GM19043 (cell line): ENCODE measurements at regions not wholly inside any gene's neighbourhood (a gene's known extent, or its start where the extent isn't known, plus 50 kb on each side); places are given as distances from the start of the nearest gene placed in this dataset.

Source experiments
- ATAC-seq: cut with Tn5 transposase; IDR thresholded peaks from one replicate; pipeline ENCODE4 v1.9.1; 2021; ENCODE audit warnings: low read depth; ENCODE audit not compliant: unreplicated experiment

DNA sequence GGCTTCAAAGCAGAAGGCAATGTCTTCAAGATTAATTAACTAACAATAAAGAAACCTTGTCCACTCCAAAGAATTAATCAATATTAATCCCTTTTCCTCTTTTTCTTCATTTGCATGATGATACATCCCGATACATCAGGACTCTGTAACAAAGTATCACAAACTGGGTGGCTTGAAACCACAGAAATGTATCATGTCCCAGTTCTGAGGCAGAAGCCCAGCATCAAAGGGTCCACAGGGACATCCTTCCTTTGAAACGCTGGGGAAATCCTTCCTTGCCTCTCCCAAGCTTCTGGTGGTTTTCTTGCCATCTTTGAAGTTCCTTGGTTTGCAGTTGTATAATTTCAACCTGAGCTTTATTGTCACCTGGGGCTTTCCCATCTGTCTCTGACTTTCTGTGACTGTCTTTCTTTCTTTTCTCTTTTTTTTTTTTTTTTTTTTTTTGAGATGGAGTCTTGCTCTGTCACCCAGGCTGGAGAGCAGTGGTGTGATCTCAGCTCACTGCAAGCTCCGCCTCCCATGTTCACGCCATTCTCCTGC is 210.2 kb upstream of the ADARB2 start:
- no peak for ATAC-seq

DNA sequence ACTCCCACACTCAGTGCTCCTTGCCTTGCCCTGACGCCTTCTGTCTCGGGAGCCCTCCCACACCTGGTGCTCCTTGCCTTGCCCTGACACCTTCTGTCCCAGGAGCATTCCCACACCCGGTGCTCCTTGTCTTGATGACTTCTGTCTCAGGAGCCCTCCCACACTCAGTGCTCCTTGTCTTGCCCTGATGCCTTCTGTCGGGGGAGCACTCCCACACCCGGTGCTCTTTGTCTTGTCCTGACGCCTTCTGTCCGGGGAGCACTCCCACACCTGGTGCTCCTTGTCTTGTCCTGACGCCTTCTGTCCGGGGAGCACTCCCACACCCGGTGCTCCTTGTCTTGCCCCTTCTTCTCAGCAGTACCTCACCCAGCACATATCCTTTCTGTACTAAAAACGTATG is 207.2 kb upstream of the ADARB2 start:
- ATAC-seq, result no peak

DNA sequence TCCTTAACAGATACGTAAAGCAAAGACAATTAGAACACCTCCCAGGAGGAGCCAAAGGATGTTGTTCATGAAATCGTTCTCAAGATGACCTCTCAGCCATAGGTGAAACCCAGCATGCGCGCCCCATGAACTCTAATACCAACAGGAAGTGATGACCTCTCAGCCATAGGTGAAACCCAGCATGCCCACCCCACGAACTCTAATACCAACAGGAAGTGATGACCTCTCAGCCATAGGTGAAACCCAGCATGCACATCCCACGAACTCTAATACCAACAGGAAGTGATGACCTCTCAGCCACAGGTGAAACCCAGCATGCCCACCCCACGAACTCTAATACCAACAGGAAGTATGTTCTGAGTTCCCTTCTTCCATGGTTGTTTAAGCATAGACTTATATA is 205.2 kb upstream of the ADARB2 start:
- no peak for ATAC-seq

DNA sequence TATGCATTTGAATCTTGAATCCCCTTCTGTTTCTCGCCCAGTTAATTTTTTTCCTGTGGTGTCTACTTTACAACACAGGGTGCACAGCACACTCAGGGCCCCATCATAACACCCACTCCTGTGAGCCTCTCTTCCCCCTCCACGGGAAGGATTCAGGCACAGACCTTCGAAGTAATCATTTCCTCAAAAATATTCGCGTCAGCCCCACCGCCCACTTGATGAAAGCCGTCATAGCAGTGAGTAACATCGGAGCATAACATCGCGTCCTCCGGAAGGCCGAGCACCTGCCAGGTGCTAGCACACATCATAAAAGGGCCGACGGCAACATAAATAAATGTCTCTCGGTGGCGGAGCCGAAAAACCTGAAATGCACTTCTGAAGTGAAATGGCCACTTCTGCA is 201.7 kb upstream of the ADARB2 start:
- no peak for ATAC-seq

DNA sequence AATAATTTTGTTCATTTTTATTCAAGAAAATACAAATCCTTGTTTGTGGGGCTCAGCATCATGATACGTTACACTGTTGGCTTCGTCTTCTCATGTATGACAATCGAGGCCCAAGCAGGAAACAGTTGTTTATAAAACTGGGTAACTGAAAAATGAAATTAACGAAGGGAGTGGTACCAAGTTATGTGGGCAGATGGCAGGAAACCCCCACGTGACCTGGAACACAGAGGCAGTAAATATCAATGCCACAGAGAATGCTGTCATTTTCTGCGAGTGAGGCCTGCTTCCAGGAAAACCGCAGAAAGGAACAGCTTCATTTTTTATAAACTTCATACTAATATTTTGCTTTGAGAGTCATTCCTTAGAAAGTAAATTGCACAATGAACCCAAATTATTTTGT is 201.0 kb upstream of the ADARB2 start:
- no peak for ATAC-seq

DNA sequence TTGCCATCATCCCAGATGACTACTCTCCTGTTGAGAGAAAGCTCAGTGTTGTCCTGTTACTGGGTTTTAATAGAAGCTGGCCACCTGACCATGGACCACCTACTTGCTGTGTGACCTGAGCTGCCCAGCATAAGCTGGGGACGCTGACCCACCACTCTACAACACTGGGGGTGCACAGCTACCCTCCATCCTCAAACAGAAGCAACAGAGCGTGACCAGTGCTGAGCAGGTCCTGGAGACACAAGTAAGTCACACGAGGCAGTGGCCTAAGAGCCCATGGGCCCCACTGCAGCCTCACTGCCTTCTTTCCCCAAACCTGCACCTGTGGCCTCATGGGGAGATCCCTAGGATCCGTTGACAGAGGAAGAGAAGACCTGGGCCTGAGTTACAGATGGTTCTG is 198.6 kb upstream of the ADARB2 start:
- ATAC-seq, result no peak

DNA sequence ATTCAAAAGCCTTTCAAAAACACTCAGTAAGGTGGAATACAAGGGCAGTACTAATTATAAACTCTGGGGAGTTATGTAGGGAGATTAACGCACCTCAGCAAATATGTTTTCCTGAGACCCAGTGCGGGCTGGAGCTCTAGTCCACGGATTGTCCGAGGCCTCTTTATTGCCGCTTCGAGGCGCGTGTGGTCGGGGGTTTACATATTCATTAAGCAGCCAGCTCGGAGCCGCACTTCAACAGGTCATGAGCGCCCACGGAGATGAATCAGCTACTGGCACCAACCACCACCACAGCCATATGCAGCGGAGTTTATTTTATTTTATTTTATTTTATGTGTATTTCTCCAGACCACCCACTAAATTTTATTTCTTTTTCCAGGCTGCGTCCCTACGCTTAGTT is 195.9 kb upstream of the ADARB2 start:
- no peak for ATAC-seq

DNA sequence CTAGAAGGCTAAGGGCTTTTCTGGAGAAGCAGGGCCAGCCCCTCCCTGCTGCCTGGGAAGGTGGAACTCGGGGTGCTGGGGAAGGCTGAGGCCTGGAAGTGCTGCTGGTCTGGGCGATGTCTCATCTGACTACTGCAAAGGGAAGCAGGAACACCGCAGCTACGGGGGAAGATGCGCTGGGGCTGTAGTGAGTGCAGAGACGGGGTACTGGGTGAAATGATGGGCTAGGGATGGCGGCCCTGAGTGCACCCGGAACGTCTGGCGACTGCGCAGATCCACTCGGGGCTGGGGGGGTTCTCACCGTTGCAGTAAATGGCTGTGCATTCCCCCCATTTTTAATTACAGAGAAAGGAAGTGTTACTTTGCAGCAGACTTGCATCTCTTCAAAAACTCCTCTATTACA is 195.4 kb upstream of the ADARB2 start:
- no peak for ATAC-seq

DNA sequence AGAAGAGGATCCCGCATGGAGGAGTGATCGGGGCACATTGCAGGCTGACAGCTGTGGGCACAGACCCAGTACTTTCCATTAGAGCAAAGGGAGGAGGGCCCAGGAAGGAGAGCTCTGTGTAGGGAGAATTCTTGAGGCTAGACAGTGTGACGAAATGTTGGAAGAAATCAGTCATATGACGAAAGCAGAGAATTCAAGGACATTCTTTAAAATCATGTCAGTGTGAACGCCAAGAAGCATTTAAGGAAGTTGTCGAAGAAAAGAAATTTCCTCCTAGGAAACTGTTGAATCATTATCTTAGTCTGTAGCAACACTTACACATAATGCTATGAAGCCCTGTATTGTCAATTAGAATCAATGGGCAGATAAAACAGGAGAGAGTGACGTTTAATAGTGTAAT is 191.3 kb upstream of the ADARB2 start:
- ATAC-seq, result no peak

DNA sequence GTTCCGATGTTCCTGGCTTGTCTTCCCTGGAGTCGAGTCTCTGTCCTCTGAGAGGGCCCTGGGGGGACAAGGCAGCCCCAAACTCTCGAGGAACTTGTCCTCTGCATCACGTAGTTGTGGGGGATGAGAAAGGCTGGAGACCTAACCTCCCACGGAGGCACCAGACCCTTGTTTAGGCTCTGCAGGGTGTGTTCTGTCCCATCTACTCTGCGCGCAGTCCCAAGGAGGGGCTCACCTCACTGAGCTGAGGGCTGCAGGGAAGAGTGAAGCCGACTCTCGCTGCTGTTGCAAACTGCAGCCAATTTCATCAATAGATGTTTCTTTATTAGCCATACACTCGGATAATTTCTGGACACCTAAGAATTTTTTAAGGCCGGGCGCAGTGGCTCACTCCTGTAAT is 186.7 kb upstream of the ADARB2 start:
- no peak for ATAC-seq

DNA sequence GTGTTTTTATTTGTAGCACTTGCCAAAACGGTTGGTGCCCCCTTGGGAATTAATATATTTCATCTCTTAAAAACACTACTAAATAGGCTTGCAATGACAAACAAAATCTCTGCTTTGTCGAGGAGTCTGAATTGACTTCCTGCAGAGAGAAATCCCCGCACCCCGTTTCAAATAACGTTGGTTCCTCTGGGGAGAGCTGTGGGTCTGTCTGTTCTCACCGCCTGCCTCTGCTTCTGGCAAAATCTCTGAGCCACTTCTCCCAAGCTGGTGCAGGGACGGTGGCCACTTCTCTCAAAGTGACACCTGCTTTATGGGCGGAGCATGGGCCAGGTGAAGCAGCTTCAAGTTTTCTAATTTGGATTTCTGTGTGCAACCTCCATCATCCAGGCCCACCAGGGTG is 186.3 kb upstream of the ADARB2 start:
- no peak for ATAC-seq

DNA sequence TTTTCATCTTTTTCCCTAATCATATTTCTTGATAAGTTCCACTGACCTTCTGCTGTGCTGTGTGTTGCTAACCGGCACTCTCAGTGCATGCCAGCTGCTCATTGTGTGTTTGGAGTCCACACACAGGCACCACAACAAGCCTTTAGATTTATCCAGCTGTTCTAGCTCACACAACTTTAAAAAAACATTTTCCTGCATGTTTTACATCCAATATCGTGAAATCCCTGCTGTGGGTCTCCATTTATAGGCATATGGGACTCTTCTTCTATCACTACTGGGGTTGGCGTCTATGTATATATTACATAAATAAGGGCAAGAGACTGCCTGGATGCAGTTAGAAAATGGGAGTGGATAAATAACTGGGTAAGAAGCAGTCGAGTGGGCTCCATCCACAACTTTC is 183.6 kb upstream of the ADARB2 start:
- no peak for ATAC-seq

DNA sequence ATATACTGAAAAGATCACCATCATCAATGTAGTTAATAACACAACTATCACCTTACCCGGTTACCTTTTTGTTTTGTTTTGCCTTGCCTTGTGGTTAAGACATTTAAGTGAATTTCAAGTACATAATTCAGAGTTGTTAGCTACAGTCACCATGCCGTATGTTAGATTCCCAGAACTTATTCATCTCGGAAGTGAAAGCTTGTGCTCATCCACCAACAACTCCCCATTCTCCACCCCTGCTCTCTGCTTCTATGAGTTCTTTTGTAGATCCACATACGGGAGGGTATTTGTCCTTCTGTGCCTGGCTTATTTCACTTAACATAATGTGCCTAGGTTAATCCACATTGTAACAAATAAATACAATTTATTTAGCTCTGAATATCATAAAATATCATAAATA is 182.8 kb upstream of the ADARB2 start:
- ATAC-seq, result no peak

DNA sequence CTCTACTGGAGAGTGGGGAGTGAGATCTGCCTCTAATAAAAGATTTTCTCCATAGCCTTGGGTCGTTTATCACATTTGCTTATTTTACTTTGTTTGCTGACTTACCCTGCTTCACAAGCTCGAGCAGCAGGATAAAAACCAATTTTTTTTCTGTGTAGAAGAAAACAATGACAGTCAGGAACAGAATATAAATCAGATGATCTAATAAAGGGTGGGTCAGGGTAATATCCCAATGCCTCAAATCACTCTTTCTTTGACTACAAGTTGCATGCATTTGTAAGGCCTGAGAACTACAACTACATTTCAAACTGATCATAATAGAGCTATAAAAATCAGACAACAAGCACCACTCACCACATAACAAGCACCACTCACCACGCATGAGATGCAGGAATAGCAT is 174.4 kb upstream of the ADARB2 start:
- ATAC-seq, result no peak

DNA sequence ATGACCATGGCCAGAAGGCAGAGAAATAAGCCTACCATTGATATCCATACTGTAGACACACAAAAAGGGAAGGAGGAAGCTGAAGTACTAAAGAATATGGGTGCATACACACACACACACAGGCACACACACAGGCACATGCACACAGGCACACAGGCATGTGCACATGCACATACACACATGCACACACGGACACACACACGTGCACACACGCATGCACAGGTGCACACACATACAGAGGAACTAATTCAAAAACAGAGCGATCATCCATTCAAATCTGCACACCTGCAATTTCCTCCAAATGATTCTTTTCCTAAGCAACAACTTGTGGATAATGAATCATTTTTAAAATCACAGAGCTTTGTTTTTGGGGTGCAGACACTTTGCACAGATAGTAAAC is 166.7 kb upstream of the ADARB2 start:
- no peak for ATAC-seq

DNA sequence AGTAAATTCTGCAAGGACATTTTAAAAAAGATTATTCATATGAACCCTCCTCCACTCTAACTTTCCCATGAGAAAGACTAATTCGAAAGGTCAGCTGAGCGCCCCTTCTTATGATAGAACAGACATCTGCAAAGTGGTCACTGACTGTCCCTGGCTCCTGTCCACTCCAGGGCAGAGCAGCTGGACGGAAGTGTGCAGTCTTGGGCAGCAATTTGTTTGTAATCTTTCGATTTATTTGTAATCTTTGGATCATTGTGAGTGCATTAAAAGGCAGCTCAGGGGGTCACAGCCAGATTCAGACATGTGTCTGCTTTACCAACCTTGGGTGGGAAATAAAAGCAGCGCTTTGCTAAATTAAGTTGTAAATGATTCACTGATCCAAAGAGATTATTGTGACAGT is 158.8 kb upstream of the ADARB2 start:
- no peak for ATAC-seq

DNA sequence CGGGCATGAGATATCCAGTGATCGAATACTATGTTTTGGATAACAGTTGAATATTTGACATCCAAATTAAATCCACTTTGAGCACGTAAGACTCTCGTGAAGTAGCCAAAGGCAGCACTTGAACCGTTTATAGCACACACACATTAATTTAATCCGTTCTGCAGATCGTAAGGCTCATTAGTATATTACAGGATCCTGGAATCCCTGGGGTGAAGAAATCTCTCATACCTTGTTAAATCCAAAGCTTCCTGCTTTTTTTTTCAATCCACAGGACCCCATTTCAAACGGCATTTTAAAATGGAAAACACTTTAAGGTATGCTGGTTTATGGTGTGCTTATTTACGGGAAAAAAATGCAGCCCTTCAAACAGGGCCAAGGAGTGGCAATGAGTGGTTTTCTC is 158.4 kb upstream of the ADARB2 start:
- no peak for ATAC-seq

DNA sequence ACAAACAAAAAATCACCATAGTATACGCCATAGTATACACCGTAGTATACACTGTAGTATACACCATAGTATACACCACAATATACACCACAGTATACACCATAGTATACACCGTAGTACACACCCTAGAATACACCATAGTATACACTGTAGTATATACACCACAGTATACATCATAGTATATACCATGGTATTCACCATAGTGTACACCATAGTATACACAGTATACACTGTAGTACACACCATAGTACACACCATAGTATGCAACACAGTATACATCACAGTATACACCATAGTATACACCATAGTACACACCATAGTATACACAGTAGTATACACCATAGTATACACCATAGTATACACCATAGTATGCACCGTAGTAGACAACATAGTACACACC is 157.6 kb upstream of the ADARB2 start:
- ATAC-seq, result no peak

DNA sequence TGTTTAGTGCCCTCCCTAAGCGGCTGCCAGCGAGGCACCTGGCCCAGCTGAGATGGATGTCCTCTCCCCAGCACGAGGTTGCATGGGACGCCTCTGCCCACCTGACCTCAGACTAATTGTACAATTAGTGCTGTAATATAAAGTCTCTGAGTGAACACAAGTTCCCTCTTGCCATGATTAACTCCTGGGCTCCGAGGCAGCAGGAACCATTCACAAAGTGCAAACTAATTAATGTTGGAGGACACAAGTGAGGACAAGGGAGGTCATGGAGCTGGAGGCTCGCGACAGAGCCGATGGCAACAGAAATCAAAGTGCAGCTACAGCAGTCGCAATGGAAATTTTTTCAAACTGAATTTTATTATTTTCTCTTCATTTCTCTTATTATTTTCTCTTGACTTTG is 156.6 kb upstream of the ADARB2 start:
- ATAC-seq, result no peak

DNA sequence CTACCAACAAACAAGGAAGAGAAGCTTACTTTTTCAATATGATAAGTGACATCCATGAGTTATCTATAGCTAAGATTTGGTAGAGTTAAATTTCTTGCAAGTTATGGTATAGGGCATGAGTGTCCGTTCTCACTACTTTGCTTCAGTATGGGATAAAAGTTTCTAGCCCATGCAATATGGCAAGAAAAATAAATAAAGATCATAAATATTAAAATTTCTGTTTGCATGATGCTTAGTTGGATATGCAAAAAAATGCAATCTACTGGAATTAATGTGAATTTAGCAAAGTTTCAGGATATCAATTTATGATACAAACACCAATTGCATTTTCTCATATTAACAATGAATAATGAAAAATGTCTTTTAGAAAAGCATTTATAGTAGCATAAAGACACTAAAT is 148.7 kb upstream of the ADARB2 start:
- ATAC-seq, result no peak

DNA sequence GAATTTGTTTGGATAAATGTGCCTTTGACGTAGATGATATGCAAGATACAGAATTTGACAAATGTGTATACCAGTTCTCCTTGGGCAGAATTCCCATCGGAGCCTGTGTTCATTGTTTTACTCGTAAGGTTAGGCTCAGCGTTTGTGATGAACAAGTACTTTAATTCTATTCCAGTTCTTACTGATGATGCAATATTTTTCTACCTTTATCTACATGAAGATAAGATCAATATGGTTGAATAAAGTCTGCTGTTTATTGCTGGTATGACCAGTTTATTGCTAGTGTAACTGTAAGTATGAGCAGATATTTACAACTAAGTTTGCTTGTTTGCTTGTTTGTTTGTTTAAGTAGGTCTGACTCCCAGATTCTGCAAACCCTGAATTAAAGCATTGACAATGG is 145.4 kb upstream of the ADARB2 start:
- ATAC-seq, result no peak

DNA sequence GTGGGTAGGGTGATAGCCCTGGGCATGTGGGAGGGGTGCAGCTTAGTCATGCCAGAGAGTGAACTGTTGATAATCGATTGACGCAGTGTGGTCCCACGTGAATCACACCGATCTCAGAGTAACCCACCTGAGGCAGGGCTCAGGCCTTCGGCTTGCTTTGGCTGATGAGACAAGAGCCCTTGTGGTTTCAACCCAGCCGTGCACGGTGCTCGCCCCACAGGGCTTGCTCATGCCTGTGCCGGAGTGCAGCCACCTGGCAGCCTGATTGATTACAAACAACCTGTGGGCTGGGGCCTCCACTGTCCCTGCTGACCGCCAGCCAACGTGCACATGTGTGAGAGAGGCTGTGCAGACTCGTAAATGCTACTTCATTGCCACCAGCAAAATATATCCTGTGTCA is 144.9 kb upstream of the ADARB2 start:
- no peak for ATAC-seq

DNA sequence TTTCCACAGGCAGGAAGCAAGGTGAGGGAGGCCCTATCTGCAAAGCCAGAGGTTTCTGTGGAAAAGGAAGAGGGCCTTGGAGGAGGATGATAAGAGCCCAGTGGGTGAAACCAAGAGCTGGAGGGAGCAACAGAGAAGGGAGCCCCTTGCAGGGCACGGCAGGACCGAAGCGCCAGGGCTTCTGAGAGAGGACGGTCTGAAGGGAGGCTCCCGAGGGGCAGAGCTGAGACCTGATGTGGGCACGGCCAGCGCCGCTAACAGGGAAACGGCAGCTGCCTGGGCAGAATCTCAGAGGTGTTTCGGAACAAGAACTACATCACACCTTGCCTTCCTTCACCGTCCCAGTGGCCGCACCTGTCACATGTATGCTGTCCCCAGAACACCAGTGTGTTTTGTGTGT is 144.3 kb upstream of the ADARB2 start:
- ATAC-seq, result no peak

DNA sequence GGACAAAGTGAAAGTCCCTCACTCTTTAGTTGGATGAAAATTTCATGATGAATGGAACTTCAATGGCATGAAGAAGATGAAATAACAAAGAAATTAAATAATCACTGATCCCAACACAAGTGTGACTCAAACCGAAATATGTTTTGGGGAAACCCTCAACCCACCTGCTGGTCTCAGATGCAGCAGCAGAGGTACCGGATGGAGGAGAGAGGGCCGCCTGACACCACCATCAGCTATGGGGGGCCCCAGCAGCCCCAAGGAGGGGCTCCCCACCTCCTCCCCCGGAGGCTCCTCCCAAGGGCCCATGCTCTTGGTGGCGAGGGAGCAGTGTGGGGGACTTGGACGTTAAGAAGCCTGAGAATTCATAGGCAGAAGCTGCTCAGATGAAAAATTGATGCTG is 137.2 kb upstream of the ADARB2 start:
- no peak for ATAC-seq
